ENCODE measurements at regions not wholly inside any gene's neighbourhood (a gene's known extent, or its start where the extent isn't known, plus 50 kb on each side); places are given as distances from the start of the nearest gene placed in this dataset.

GRCh38 chr13:103406967-103407366, 340.8 kb upstream of the SLC10A2 start (continued):
- no peak for TF ChIP-seq YY1 (IDR thresholded peaks at IDR 0.05; ENCODE audit: low read depth, low read length)
- no peak for TF ChIP-seq SUZ12 (IDR thresholded peaks at IDR 0.05; ENCODE audit: low read length)
- TF ChIP-seq USF2 (IDR thresholded peaks at IDR 0.05; ENCODE audit: low read length) = no peak
- TF ChIP-seq SIRT6 (IDR thresholded peaks at IDR 0.05; ENCODE audit: low read length) = no peak
